ENCODE measurements at regions not wholly inside any gene's neighbourhood (a gene's known extent, or its start where the extent isn't known, plus 50 kb on each side); places are given as distances from the start of the nearest gene placed in this dataset.

DNA sequence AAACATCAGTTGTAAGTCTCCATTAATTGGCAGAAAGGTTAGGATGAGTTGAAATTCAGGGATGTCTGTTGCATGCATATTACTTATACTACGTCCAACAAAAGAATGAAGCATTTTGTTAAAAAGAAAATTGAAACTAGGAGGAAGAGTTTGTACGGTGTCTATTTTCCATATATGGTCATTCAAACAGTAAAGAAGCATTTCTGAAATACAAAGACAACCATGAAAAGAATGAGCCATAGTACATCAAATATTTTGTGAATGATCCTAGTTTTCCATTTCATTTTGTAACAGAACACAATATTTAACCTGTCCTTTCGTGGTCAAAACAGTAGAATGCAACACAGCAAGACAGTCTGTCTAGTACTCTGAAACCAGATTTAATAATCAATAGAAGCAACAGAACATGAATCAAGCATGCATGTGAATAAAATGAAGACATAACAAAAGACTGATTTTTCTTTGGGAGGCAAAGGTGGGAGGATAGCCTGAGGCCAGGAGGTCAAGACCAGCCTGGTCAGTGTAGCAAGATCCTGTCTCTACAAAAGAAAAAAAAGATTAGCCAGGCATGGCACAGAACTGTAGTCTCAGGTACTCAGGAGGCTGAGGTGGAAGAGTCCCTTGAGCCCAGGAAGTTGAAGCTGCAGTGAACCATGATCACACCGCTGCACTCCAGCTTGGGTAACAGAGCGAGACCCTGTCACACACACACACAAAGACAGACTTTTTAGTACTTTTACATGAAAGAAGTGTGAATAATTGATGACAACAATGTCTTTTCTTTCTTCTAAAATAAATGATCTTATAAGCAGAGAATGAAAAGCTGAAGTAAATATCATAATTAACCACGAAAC lies 156.0 kb downstream of the LRIG3 start:
- DNase-seq (ENCODE audit: insufficient read length, low spot score) = no peak
- TF ChIP-seq TAF1 (IDR thresholded peaks at IDR 0.05; ENCODE audit: low read depth, low read length) = no peak
- TF ChIP-seq POU2F2 (IDR thresholded peaks at IDR 0.05; ENCODE audit: low read depth, low read length) = no peak
- no peak for FAIRE-seq

DNA sequence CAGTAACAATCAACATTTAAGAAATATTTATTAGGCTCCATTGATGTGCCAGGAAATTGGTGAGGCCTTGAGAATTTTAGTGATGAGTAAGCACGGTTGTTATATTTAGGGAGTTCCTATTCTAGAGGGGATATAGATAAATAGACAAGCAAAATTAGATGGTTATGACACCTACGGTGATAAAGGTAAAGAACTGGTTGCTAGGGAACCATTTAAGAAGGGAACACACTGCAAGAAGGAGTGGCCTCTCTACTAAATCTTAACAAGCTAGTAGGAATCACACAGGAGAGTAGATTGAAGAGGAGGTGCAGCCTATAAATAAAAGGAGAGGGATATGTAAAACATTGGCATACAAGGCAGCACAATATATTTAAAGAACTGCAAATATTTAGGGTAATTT lies 155.2 kb downstream of the LRIG3 start:
- DNase-seq (ENCODE audit: insufficient read length, low spot score) = no peak
- FAIRE-seq = no peak
- TF ChIP-seq POLR2AphosphoS5 (IDR thresholded peaks at IDR 0.05; ENCODE audit: low read depth, low read length) (no peak), TAF1 (IDR thresholded peaks at IDR 0.05; ENCODE audit: low read depth, low read length) (no peak), POLR2A (IDR thresholded peaks at IDR 0.05; ENCODE audit: low read depth, low read length) (no peak), SPI1 (IDR thresholded peaks at IDR 0.05; ENCODE audit: low read depth, low read length) (no peak), POU2F2 (IDR thresholded peaks at IDR 0.05; ENCODE audit: low read depth, low read length) (no peak), PAX5 (IDR thresholded peaks at IDR 0.05; ENCODE audit: insufficient read depth, low read length, severe bottlenecking) (no peak)

DNA sequence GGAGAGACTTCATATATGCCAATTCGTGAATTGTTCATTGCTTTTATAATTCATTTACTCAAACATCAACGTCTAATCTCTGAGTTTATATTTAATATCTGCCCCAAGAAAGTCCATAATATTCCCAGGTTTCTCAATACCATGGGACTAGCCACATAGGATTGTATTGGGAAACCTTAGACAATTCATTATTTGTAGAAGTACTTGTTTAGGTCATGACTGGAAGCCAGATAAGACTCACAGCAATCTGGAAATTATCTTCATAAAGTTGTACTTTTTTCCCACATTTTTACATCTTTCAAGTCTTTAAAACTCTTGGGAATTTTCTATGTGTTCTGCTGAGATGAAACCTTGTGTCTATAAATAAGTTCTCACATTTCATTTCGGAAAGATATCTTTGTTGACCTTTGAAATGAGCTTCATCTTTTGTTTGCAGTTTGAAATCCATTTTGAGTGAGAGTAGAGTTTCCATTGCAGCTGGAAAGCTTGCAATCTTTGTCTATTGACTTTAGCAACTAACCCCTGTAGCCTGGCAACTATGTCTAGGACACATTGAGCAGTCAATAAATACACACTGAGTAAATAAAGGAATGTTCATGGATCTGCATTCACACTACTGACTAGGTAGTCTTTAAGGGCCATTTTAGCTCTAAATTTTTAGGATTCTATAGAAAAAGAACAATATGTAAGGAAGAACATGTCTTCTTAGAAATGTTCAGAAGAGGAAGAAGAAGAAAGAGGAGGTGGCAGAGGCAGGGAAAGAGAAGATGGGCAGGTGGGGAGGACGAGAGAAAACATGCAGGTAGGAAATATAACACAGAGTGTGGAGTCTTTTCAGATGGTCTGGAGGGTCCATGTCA lies 154.4 kb downstream of the LRIG3 start:
- DNase-seq (ENCODE audit: insufficient read length, low spot score) (no peak), FAIRE-seq (no peak)
- TF ChIP-seq TAF1 (IDR thresholded peaks at IDR 0.05; ENCODE audit: low read depth, low read length) = no peak
- no peak for TF ChIP-seq POU2F2 (IDR thresholded peaks at IDR 0.05; ENCODE audit: low read depth, low read length)
- TF ChIP-seq PAX5 (IDR thresholded peaks at IDR 0.05; ENCODE audit: insufficient read depth, low read length, severe bottlenecking) = no peak
- TF ChIP-seq SPI1 (IDR thresholded peaks at IDR 0.05; ENCODE audit: low read depth, low read length) = no peak
- no peak for TF ChIP-seq POLR2AphosphoS5 (IDR thresholded peaks at IDR 0.05; ENCODE audit: low read depth, low read length)
- TF ChIP-seq POLR2A (IDR thresholded peaks at IDR 0.05; ENCODE audit: low read depth, low read length) = no peak

DNA sequence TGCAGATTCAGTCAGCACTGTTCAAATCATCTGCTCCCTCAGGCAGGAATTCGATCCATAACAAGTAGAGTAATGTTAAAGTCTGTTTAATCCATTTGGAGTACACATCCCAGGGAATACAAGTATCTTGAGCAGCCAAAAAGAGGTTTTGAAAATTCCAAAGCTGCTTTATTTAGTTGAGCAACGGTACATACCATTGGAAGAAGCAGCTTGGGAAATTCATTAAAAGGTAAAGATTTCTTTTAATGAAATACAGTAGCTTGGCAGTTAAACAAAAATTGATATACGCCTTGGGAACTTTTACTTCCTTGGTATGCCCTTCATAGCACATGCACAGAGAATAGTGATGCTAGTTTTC lies 153.8 kb downstream of the LRIG3 start:
- TF ChIP-seq SPI1 (IDR thresholded peaks at IDR 0.05; ENCODE audit: low read depth, low read length) = no peak
- no peak for TF ChIP-seq POLR2A (IDR thresholded peaks at IDR 0.05; ENCODE audit: low read depth, low read length)
- TF ChIP-seq TAF1 (IDR thresholded peaks at IDR 0.05; ENCODE audit: low read depth, low read length) = no peak
- no peak for TF ChIP-seq POU2F2 (IDR thresholded peaks at IDR 0.05; ENCODE audit: low read depth, low read length)
- TF ChIP-seq POLR2AphosphoS5 (IDR thresholded peaks at IDR 0.05; ENCODE audit: low read depth, low read length) = no peak
- no peak for TF ChIP-seq PAX5 (IDR thresholded peaks at IDR 0.05; ENCODE audit: insufficient read depth, low read length, severe bottlenecking)
- no peak for DNase-seq (ENCODE audit: insufficient read length, low spot score)
- no peak for FAIRE-seq

DNA sequence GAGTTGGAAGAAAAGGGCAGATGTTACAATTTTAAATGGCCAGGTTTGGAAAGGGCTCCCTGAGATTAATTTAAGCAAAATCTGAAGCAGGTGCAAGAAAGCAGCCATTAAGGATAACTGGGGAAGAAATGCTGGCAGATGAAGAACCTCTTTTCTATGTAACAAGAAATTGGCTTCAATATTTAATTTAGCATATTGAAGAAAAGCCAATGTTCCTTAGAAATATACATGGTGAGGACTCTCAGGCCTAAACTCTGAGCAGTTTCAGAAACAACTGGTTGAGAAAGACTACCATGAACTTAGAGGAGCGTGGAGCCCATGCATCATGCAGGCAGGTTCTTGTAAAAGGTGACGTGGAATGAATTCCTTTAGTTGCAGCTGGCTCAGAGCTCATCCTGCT lies 152.8 kb downstream of the LRIG3 start:
- DNase-seq (ENCODE audit: insufficient read length, low spot score) = no peak
- FAIRE-seq = no peak
- TF ChIP-seq SPI1 (IDR thresholded peaks at IDR 0.05; ENCODE audit: low read depth, low read length) = no peak
- no peak for TF ChIP-seq PAX5 (IDR thresholded peaks at IDR 0.05; ENCODE audit: insufficient read depth, low read length, severe bottlenecking)
- no peak for TF ChIP-seq POLR2AphosphoS5 (IDR thresholded peaks at IDR 0.05; ENCODE audit: low read depth, low read length)
- no peak for TF ChIP-seq POU2F2 (IDR thresholded peaks at IDR 0.05; ENCODE audit: low read depth, low read length)
- no peak for TF ChIP-seq TAF1 (IDR thresholded peaks at IDR 0.05; ENCODE audit: low read depth, low read length)
- no peak for TF ChIP-seq POLR2A (IDR thresholded peaks at IDR 0.05; ENCODE audit: low read depth, low read length)

DNA sequence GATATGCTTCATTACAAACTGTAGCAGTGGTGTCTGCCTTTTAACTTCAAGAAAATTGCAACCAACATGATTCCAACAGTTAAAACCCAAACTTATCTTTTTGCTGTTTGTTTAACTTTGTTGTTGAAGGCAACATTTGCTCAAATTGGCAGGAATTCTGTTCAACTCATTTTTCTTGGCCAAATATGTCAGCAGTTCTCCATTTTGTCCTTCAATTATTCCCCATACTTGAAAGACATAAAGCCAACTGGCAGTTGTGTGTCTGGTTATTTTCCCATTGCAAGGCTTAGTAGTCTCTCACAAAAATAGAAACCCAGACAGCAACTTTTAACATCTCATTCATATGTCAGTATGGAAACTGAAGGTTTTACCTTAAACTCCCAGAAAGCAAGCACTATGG lies 146.3 kb downstream of the LRIG3 start:
- FAIRE-seq (no peak), DNase-seq (ENCODE audit: insufficient read length, low spot score) (no peak)
- no peak for TF ChIP-seq PAX5 (IDR thresholded peaks at IDR 0.05; ENCODE audit: insufficient read depth, low read length, severe bottlenecking)
- no peak for TF ChIP-seq SPI1 (IDR thresholded peaks at IDR 0.05; ENCODE audit: low read depth, low read length)
- TF ChIP-seq POLR2A (IDR thresholded peaks at IDR 0.05; ENCODE audit: low read depth, low read length) = no peak
- TF ChIP-seq TAF1 (IDR thresholded peaks at IDR 0.05; ENCODE audit: low read depth, low read length) = no peak
- no peak for TF ChIP-seq POU2F2 (IDR thresholded peaks at IDR 0.05; ENCODE audit: low read depth, low read length)
- TF ChIP-seq POLR2AphosphoS5 (IDR thresholded peaks at IDR 0.05; ENCODE audit: low read depth, low read length) = no peak

DNA sequence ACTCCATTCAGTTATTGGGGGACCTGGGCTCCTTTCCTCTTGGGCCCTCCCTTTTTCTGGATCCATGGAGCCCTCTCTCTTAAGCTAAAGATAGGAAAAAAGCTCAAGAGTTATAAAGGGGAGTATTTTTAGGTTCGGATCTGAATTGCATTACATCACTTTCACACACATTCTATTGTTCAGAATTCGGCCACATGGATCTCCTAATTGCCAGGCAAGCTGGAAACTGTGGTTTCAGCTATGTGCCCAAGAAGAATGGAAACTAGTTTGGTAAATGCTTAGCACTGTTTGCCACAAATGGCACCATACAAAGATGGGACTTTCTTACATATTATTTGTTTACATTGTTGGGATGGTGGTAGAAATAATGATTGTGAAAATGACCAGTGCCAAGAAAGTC lies 145.6 kb downstream of the LRIG3 start:
- DNase-seq (ENCODE audit: insufficient read length, low spot score) (no peak), FAIRE-seq (no peak)
- TF ChIP-seq TAF1 (IDR thresholded peaks at IDR 0.05; ENCODE audit: low read depth, low read length) = no peak
- no peak for TF ChIP-seq POLR2A (IDR thresholded peaks at IDR 0.05; ENCODE audit: low read depth, low read length)
- TF ChIP-seq SPI1 (IDR thresholded peaks at IDR 0.05; ENCODE audit: low read depth, low read length) = no peak
- TF ChIP-seq POLR2AphosphoS5 (IDR thresholded peaks at IDR 0.05; ENCODE audit: low read depth, low read length) = no peak
- TF ChIP-seq PAX5 (IDR thresholded peaks at IDR 0.05; ENCODE audit: insufficient read depth, low read length, severe bottlenecking) = no peak

DNA sequence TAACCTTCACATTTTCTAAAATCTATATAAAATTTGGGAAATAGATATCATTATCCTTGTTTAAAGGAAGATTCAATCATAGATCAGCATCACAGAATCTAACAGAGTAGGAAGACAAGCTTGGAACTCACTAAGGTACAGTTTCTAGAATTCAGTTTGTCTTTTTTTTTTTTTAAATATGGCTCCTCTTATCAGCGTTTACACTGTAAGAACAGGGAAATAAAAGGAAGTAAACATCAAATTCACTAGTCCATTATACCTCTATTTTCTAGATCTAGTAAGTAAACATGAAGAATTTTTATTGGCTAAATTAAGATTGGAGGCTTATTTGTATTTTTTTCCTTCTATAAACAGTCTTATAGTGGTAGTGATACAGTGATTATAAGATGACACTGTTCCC lies 144.9 kb downstream of the LRIG3 start:
- no peak for TF ChIP-seq POLR2A (IDR thresholded peaks at IDR 0.05; ENCODE audit: low read depth, low read length)
- no peak for TF ChIP-seq POU2F2 (IDR thresholded peaks at IDR 0.05; ENCODE audit: low read depth, low read length)
- TF ChIP-seq SPI1 (IDR thresholded peaks at IDR 0.05; ENCODE audit: low read depth, low read length) = no peak
- TF ChIP-seq TAF1 (IDR thresholded peaks at IDR 0.05; ENCODE audit: low read depth, low read length) = no peak
- TF ChIP-seq POLR2AphosphoS5 (IDR thresholded peaks at IDR 0.05; ENCODE audit: low read depth, low read length) = no peak
- no peak for TF ChIP-seq PAX5 (IDR thresholded peaks at IDR 0.05; ENCODE audit: insufficient read depth, low read length, severe bottlenecking)
- DNase-seq (ENCODE audit: insufficient read length, low spot score) = no peak
- FAIRE-seq = no peak

DNA sequence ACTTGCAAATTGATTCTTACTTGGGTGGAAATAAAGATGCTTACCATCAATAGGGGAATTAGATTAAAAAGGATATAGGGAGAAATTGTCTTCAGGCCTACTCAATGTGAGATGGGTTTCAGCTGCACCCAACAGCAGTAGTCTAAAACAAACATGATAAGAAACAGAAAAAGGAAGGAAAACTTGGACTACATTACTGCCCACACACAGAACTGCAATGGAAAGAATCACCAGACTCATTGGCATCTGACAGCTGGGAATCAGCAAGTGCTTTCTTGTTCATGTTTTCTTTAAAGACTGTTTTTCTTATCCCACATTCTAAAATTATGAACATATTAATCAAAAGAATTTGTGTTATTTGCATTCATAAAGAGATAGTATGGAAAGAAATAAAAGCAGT lies 144.2 kb downstream of the LRIG3 start:
- DNase-seq (ENCODE audit: insufficient read length, low spot score) = no peak
- TF ChIP-seq POLR2AphosphoS5 (IDR thresholded peaks at IDR 0.05; ENCODE audit: low read depth, low read length) = no peak
- TF ChIP-seq PAX5 (IDR thresholded peaks at IDR 0.05; ENCODE audit: insufficient read depth, low read length, severe bottlenecking) = no peak
- no peak for TF ChIP-seq POLR2A (IDR thresholded peaks at IDR 0.05; ENCODE audit: low read depth, low read length)
- no peak for TF ChIP-seq SPI1 (IDR thresholded peaks at IDR 0.05; ENCODE audit: low read depth, low read length)
- no peak for TF ChIP-seq TAF1 (IDR thresholded peaks at IDR 0.05; ENCODE audit: low read depth, low read length)
- TF ChIP-seq POU2F2 (IDR thresholded peaks at IDR 0.05; ENCODE audit: low read depth, low read length) = no peak
- no peak for FAIRE-seq
